Right lung (tissue), 2 donors: ENCODE measurements at regions not wholly inside any gene's neighbourhood (a gene's known extent, or its start where the extent isn't known, plus 50 kb on each side); places are given as distances from the start of the nearest gene placed in this dataset.
A peak's percentile ranks its signal among the peaks of the same experiment; 100 is the strongest.

Experiments used
- DNase-seq, 2 donors: peaks; one replicate each; pipeline ENCODE4 v3.0.0-alpha.2; 2013

DNA sequence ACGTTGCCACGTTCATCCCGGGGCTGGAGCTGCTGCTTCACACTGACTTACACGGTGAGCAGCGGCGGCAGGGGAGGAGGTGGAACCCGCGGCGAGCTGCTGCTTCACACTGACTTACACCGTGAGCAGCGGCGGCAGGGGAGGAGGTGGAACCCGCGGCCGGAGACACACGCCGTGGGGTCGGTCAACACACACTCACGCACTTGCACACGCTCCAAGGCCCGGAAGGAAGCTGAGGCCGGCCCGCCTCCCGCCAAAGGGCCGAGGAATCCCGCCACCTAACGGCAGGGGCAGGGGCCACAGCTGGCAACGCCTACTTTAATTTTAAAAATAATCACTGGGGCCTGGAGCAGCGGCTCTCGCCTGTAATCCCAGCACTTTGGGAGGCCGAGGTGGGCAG, 94.4 kb upstream of the FOXC1 start:
- DNase-seq, result no peak

DNA sequence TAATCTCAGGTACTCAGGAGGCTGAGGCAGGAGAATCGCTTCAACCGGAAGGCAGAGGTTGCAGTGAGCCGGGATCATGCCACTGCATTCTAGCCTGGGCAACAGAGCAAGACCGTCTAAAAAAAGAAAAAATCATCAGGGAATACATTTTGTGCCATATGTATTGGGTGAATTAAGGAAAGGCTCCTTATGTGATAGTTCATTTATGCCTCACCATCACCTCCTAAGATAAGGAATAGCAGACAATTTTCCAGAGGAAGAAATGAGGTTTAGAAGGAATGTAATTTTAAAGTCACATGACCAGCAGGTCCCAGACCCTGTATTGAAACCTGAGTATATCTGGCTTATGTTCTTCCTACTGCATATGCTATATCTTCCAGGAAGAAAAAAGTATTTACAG, 93.9 kb upstream of the FOXC1 start:
- no peak for DNase-seq

DNA sequence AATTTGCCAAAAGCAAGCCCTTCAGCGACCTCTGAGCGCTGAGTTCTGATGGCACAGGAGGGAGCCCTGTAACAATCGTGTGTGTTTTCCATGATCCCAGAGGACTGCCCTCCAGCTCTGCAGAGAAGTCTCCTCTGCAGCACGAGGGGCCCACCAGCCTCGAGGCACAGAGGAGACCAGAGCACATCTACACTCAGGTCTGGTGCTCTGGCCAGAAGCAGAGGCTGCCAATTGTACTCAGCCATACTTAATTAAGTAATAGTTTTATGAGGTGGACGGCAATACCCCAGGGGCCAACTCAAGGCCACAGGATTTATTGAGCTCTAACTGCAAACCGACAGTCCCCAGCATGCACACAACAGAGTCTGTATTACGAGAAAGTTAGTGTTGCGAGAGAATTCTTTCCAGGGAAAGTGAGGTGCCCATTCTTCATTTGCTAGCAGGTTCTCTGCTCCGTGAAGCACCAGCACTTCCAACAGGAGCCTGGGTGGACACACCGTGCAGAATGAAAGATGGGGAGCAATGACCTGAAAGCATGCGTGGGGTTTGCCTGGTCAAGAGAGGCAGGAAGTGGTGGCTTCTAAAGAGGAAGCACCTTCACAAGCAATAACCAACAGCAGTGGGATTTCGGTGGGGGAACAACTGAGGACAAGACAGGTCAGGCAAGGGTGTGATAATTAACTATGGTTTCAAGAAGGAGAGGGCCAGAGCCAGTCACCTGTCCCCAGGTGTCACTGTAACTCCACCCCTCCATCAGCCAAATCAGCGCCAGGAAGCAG, 92.8 kb upstream of the FOXC1 start:
- DNase-seq, result no peak

DNA sequence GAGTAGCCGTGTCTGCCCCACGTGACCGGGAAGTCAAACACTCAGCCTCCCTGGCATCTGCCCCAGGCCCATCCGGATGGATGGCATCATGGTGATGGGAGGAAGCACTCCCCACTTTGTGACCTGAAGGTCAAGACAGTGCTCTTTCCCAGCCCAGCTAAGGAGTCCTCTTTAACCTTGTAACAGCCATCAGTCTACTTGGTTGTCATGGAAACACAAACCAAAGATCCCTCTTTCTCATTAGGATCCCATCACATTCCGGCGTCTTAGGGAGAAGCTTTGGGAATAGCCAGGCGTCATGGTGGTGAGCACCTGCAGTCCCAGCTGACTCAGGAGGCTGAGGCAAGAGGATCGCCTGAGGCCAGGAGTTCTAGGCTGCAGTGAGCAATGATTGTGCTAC, 90.9 kb upstream of the FOXC1 start:
- no peak for DNase-seq

DNA sequence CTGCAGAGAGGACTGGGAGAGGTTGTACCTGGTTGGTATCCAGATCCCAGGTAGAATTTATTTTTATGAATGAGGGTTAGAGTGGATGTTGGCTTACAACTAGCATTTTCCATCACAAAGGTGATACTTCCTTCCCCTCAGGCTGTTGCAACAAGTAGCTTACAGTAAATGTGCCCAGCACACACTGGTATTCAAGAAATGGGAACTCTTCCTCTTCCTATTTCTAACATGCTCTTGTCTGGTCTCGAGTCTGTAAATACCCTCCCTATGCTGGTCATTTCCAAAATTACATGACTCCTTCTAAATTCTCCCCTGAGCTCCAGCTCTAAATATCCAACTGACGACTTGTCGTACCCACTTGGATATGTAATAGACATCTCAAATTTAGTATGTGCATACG, 90.1 kb upstream of the FOXC1 start:
- no peak for DNase-seq

DNA sequence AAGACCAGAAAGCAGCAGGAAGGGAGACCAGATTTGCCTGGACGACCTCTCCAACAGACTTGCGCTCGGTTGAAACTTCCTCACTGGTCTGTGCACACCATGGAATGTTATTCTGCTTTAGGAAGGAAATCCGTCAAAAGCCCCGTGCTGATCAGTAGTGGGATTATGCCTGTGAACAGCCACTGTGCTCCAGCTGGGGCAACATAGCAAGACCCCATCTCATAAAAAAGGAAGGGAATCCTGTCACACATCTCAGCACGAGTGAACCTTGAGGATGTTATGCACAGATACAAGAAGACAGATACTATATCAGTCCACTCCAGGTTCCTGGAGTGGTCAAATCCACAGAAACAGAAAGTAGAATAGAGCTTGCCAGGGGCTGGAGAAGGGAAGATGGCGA, 86.9 kb upstream of the FOXC1 start:
- no peak for DNase-seq

DNA sequence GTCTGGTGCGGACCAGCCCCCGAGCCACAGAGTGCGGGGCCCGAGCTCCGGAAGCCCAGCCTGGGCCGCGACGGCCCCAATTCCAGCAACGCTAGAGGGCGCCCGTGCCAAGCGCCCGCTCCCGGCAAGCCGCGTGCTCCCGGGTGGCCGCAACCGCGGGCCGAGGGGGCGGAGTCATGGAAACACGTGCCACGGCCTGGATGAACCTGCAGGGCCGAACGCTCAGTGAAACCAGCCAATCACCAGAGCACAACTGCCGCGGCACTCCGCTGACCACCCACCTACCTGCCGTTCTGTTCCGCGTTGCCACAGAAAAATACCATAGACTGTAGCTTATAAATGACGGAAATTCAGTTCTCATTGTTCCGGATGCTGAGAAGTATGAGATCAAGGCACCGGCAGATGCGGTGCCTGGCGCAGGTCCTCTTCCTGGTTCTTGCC, 85.7 kb upstream of the FOXC1 start:
- peak; percentile 47 to 50 for DNase-seq

DNA sequence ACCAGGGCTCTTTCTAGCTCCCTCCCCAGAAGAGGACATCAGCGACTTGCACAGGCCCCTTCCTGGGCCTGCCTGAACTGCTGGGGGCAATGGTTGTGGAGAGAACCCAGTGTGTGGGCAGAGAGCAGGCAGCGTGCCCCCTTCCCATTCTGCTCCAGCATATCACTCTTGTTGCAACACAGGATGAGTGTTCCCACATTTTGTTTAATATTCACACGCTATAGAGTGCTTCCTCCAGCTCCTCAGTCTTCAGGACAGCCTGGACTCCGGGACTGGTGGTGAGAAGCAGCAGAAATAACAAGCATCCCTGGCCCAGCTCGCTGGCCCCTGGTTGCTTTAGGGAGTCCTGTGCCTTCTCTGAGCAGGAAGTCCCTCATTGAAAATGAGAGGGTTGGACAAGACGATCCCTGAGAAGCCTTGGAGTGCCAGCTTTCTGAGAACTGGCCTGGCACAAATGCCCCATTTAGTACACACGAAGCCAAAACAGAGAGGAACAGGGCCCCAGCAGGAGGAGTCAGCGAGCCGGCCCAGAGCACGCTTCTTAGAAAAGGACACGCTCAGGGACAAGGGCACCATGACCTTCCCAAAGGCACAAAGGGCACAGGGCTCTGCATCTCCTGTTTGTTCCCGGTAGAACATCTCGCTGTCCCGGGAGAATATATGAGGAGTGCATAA, 84.2 kb upstream of the FOXC1 start:
- no peak for DNase-seq

DNA sequence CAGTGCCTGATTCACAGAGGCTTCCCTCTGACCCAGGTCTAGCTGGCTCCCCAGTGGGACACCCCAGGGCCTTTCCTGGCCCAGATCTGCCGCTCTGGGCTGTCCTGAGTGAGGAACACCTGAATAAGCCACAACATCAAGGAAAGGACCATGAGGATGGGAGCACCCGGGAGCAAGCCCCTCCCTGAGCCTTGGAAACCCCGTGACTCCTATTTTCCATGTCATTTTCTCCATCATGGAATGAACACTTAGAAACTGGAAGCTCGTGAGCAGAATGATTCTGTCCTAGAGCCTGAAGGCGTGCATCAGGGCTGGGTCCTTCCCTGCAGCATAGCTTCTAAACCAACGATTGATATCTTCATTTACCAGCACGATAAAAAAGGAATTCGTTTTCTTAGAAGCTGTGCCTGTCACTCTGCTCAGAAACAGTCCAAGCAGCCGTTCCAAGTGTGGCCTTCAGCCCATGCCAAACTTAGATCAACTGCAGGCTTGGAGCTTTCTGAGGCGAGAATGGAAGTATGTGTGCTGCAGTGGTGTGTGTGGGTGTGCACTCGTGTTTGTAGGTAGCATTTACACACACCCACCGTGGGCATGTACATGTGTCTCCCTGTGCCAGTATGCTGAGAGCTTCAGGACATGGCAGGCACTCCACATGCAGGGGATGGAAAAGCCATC, 83.2 kb upstream of the FOXC1 start:
- DNase-seq, result peak in 1 of 2 donors; percentile 14

DNA sequence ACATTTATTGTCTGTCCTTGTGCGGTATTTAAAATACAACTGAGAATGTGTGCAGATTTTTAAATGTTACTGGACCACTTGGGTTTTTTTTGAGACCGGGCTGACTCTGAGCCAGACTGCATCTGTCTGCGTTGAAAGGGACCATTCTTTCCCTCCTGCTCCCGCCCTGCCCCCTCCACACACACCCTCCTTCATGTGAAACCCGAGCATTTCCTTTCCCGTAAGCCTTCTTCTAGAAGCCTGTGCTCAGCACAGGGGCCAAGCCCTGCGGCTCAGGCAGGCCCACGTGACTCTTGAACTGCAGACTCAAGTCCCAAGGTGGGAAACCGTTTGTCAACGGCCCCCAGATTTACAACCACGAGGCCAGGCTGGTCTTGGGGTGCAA, 82.7 kb upstream of the FOXC1 start:
- DNase-seq, result peak; percentile 38 to 47

DNA sequence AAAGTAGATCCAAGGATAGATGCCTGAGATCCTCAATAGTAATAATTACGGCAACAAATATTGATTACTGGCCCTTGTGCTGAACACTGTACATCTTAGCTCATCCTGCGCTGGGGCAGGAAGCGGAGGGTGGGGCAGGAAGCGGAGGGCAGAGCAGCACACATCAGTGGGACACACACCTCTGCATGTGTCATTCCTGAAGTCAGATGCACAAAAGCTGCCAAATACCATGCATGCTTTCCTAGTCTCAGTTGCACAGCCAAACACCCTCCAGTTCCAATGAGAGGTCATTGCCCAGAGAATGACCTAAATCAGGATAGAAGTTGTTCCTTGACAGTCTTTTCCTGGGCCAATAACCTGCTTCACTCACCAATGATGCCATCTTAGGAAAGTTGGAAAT, 74.4 kb upstream of the FOXC1 start:
- no peak for DNase-seq

DNA sequence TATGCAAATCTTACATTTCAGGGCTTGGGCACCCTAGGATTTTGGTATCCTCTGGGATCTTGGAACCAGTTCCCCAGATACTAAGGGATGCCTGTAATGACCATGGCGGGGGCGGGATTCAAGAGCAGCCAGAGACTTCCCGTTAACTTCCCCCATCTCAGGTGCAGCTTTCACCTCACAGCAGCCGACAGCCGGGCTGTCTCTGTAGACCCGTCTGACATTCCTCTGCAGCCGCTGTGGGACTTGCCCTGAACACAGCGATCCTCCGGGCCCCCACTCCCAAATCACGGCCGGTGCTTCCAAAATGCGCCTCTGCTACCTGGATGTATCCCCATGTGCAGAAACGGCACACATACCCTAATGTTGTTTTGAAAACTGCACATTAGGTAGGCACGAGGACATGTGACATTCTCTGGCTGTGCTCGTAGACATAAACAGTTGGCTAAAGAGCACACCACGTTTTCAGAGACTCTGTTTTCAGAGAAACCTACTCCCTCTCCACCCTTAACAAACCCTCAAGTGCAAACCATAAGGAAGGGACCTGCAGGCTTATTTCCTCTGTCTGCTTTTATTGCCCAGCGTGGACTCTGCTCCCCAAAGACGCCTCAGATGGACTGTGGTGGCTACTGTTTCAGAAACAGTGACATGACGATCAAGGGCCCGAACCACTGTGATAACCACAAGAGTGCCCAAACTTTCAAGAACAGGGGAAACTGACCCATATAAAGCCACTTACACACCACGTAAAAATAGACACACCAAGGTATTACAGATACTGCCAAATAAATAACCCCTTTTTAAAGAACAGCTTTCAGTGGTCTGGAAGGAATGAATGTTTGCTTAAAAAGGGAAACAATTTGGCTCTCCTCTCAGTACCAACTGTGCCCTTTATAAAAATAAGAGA, 72.9 kb upstream of the FOXC1 start:
- DNase-seq, result no peak

DNA sequence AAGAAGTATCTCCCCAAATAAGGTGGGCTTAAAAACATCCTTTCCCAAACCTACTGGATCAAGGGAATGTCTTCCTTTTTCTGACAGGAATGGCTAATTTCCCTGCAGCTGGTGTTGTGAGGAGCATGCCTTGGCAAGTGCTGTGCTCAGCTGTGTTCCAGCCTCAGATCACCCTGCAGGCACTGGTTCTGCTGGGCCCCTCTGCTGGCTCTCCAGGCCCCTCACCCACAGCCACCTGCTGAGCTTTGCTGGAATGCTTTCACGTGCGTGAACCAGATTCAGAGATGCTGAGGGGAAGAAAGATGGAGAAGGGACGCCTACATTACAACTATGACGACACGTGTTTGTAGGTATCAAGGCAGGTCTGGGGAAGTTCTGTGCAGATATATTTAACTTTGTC, 71.3 kb upstream of the FOXC1 start:
- no peak for DNase-seq

DNA sequence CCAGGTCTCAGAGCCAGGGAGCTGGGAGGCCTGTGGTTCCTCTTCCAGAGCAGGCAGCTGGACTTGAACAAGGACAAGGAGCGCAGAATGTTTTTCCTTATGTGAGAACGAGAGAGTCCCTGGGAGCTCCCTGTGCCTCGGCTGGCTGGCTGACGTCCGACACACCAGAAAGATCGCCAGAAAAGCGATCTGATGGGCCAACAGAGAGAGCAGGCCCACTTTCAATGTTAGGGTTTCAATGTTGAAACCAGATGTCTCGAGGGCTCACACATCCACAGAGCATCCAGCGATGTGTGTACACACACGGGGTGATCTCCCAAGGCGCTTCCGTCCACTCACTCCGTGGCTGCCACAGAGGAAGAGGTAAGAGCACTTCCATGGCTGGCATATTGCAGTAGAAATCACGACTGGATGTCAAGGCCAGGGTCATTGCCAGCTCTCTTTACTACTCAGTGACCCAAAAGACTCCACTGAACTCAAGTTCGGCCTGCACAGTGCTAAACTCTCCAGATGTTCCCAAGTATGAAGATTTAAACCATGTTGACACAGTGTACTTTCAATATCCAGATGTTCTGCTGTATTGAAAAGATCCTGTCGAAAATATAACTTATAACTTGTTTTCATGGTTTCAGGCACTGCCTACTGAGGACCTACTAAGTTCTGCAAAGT, 70.8 kb upstream of the FOXC1 start:
- DNase-seq, result no peak

DNA sequence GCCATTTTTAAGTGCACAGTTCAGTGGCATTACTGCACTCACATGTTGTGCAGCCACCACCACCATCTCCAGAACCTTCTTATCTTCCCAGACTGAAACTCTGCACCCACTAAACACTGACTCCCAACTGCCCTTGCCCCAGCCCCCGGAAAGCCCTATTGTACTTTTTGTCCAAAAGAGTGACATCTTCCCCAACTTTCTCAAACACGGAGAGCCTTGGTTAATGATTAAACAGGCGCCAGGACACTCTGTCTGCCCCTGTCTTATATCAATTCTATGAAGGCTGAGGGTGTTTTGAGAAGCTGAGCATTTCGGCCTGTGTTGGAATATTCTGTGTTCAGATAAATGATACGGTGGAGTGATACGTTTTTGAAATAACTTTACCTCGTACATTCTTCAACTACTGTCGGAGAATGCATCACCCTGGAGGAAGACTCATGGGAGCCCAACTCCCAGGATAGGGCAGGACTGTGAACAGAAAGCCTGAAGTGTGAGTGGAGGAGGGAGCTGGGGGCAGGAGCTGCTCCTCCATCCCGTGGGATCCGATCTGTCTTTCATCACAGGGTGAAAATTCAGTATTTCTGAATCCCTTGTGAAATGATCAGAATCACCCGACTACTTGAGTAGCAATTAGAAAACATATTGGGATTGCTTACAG, 68.7 kb upstream of the FOXC1 start:
- DNase-seq, result no peak

DNA sequence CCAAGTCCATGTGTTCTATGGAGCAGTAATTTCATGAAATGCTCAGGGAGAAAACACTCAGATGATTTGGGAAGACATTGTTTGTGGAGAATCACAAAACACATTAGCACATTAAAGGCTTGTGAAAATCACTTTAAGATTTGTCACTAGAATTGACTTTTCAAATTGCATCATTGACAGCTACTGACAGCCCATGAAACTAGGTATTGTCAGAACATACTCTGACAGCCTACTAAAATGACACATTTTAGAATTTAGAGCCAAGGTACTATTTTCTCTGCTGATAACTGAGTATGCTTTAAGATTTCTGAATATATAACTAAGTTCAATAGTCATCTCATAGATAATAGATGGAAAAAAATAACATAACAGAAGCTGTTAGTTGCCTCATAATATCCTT, 67.4 kb upstream of the FOXC1 start:
- DNase-seq, result no peak

DNA sequence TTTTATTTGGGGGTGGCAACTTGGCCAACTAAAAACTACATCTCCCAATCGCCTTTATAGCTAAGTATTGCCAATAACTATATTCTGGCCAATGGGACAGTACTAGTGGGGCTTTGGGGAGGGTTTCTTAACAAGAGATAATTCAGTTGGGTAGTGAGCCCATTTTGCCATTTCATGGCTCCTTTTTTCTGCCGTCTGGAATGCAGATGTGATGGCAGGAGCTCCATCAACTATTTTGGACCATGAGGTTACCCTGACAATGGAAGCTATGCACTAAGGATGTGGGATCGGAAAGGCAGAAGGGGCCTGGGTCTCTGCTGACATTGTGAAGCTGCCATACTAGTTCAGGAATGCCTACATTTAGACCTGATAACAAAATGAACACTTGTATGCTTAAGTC, 67.0 kb upstream of the FOXC1 start:
- no peak for DNase-seq

DNA sequence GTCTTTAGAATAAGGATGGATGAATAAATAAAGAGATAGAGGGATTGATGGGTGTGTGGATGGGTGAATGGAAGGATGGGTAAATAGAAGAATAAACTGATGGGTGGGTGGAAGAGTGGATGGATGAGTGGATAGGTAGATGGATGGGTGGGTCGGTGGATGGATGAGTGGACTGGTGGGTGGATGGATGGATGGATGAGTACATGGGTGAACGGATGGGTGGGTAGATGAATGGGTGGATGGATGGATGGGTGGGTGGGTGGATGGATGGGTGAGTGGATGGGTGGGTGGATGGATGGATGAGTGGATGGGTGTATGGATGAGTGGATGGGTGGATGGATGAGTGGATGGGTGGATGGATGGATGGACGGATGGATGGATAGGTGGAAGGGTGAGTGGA, 65.7 kb upstream of the FOXC1 start:
- no peak for DNase-seq

DNA sequence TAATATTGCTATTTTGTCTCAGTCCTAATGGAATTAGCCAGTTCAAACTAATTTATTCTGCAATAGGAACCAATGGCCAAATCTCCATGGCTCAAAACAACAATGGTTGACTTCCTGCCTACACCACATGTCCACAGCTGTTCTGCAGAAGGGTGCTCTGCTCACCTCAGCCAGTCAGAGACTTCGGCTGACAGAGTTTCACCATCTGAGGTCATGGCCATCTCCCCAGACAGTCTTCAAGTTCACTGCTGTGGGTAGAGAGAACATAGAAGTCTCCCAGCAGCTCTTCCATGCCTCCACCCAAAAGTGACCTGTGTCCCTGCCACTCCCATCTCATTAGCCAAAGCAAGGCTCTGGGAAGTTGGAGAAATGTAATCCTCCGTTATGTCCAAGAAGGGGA, 65.1 kb upstream of the FOXC1 start:
- no peak for DNase-seq

DNA sequence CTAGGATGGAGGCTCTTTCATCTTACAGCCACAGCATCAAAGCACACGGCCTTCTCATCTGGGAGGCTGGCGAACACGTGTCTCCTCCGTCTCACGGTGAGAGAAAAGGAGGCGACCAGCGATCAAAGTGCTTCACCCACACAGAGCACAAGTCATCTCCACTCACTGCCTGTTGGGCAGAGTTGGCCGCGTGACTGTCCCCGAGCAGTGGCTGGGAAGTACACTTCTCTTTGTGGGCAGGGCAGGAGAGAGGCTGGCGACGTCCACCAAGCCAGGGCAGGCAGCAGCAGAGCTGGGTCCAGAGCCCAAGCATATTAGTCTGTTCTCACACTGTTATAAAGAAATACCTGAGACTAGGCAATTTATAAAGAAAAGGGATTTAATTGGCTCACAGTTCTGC, 64.1 kb upstream of the FOXC1 start:
- no peak for DNase-seq

DNA sequence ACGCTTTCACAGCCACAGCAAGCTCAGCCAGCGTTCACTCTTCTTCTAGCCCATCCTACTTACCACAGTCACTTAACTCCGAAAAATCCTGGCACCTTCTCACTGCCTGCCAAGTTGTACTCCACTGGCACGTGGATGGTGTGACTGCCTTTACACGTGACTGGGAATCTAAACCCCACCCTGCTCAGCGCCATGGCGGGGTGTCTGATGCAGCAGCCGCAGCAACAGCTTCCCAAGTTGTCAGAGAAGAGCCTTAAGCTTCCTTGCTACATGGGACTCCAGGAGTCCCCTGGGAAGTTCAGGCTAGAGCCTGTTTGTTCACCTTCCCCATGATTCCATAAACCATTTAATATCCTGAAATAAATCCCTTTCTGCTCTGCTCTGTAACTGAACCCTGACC, 61.9 kb upstream of the FOXC1 start:
- no peak for DNase-seq
